ENCODE measurements at regions not wholly inside any gene's neighbourhood (a gene's known extent, or its start where the extent isn't known, plus 50 kb on each side); places are given as distances from the start of the nearest gene placed in this dataset.
A peak's percentile ranks its signal among the peaks of the same experiment; 100 is the strongest.

GRCh38 chr13:99911965-99912566, 59.5 kb downstream of the ZIC5 start:
- no peak for TF ChIP-seq POLR2AphosphoS5 (IDR thresholded peaks at IDR 0.05; ENCODE audit: borderline replicate concordance, low read depth, low read length)
- TF ChIP-seq EZH2 (IDR thresholded peaks at IDR 0.05), result no peak
- no peak for TF ChIP-seq FOXP2 (optimal IDR thresholded peaks at IDR 0.05; ENCODE audit: control extremely low read depth, extremely low read length, insufficient read depth)
- Histone ChIP-seq H3K4me3 (0 out of 2 replicates have a peak overlapping the region, but pooled peaks have one; percentile 6), H3K27ac (peak overlapping the region; percentile 69; the same call in 1 of the 2 replicates), H3K36me3 (ENCODE audit: insufficient read depth, low read length) (no peaks in the 10 kb centered on the region), H3K9ac (ENCODE audit: insufficient read length) (no peak overlapping the region), H3K9me3 (ENCODE audit: low read depth, low read length) (no peaks in the 10 kb centered on the region)
- no peak for DNase-seq (ENCODE audit: low read depth, low spot score)

- H3K4me3 ChIP-seq, result no peak overlapping the region
- H3K27ac ChIP-seq, result peak overlapping the region; percentile 69; the same call in 1 of the 2 replicates
- H3K9me3 ChIP-seq (ENCODE audit: low read depth, low read length), result no peaks in the 10 kb centered on the region
- H3K36me3 ChIP-seq (ENCODE audit: insufficient read depth, low read length), result no peaks in the 10 kb centered on the region
- DNase-seq (ENCODE audit: low read depth, low spot score), result no peak
- TF ChIP-seq EZH2 (IDR thresholded peaks at IDR 0.05), result no peak
- TF ChIP-seq FOXP2 (optimal IDR thresholded peaks at IDR 0.05; ENCODE audit: control extremely low read depth, extremely low read length, insufficient read depth), result no peak
- TF ChIP-seq POLR2AphosphoS5 (IDR thresholded peaks at IDR 0.05; ENCODE audit: borderline replicate concordance, low read depth, low read length), result no peak
- H3K9ac ChIP-seq (ENCODE audit: insufficient read length), result no peak overlapping the region
These were observed 60.2 kb downstream of the ZIC5 start for GRCh38 chr13:99911069-99911964.

DNA sequence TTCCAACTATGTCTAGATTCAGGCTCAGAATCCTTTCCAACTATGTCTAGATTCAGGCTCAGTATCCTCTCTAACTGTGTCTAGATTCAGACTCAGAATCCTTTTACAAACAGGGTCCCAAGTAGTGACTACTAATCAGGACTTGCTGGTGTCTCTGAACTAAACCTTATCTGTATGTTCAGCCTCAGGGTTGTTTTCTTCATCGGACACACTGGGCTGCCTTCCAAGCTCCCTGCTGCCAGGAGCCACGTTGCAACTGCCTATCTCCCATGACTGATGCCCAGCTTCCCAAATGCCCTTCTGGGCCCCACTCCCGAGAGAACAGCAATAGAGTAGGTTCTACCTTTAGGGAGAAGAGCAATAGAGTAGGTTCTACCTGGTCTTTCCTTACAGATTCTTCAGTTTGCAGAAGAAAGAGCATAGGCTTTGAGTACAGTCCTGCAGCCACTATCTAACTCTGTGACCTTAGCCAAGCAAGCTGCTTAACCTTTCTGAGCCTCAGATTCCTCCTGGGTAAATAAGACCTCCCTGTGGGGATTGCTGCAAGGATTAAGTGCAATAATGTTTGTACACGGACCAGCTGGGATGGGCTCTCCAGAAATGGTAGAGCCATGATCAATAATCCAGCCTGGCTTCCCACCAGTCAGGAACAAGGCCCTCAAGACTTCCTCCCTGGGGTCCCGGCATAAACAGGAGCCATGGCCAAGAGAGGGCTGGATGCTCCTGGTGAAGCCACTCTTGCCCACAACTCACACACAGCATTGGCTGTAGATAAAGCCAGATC, 61.5 kb downstream of the ZIC5 start:
- Histone ChIP-seq H3K27ac (no peak overlapping the region), H3K36me3 (ENCODE audit: insufficient read depth, low read length) (no peaks in the 10 kb centered on the region), H3K4me3 (no peak overlapping the region), H3K9me3 (ENCODE audit: low read depth, low read length) (no peaks in the 10 kb centered on the region), H3K9ac (ENCODE audit: insufficient read length) (no peak overlapping the region)
- no peak for DNase-seq (ENCODE audit: low read depth, low spot score)
- TF ChIP-seq EZH2 (IDR thresholded peaks at IDR 0.05) (no peak), FOXP2 (optimal IDR thresholded peaks at IDR 0.05; ENCODE audit: control extremely low read depth, extremely low read length, insufficient read depth) (no peak), POLR2AphosphoS5 (IDR thresholded peaks at IDR 0.05; ENCODE audit: borderline replicate concordance, low read depth, low read length) (no peak)

- Histone ChIP-seq H3K9ac (ENCODE audit: insufficient read length) (no peak overlapping the region), H3K9me3 (ENCODE audit: low read depth, low read length) (no peaks in the 10 kb centered on the region), H3K4me3 (no peak overlapping the region), H3K36me3 (ENCODE audit: insufficient read depth, low read length) (no peaks in the 10 kb centered on the region), H3K27ac (no peak overlapping the region; the same call in 1 of the 2 replicates)
- DNase-seq (ENCODE audit: low read depth, low spot score), result no peak
- no peak for TF ChIP-seq POLR2AphosphoS5 (IDR thresholded peaks at IDR 0.05; ENCODE audit: borderline replicate concordance, low read depth, low read length)
- no peak for TF ChIP-seq FOXP2 (optimal IDR thresholded peaks at IDR 0.05; ENCODE audit: control extremely low read depth, extremely low read length, insufficient read depth)
- no peak for TF ChIP-seq EZH2 (IDR thresholded peaks at IDR 0.05)
These were observed 62.3 kb downstream of the ZIC5 start for GRCh38 chr13:99909097-99909835.

- no peak for TF ChIP-seq FOXP2 (optimal IDR thresholded peaks at IDR 0.05; ENCODE audit: control extremely low read depth, extremely low read length, insufficient read depth)
- no peak for TF ChIP-seq POLR2AphosphoS5 (IDR thresholded peaks at IDR 0.05; ENCODE audit: borderline replicate concordance, low read depth, low read length)
- TF ChIP-seq EZH2 (IDR thresholded peaks at IDR 0.05), result no peak
- no peak overlapping the region for H3K4me3 ChIP-seq
- DNase-seq (ENCODE audit: low read depth, low spot score), result no peak
- peak overlapping the region; percentile 16; the same call in 1 of the 2 replicates for H3K27ac ChIP-seq
- H3K9ac ChIP-seq (ENCODE audit: insufficient read length), result no peak overlapping the region
- H3K9me3 ChIP-seq (ENCODE audit: low read depth, low read length), result no peaks in the 10 kb centered on the region
- no peaks in the 10 kb centered on the region for H3K36me3 ChIP-seq (ENCODE audit: insufficient read depth, low read length)
These were observed 63.3 kb downstream of the ZIC5 start for GRCh38 chr13:99908140-99908803.

DNA sequence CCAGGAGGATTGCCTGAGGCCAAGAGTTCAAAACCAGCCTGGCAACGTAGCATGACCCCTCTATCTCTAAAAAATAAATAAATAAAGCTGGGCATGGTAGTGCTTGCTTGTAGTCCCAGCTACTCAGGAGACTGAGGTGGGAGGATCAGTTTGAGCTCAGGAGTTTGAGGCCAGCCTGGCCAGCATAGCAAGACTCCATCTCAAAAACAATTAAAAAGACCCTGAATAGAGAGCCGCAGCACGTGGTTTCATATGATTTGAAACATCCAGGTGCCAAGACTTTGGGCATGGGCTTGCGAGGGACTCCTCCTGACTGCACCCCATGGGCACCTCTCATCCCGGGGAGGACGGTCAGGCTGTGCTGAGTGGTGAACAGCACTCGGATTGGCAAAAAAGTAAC, 63.9 kb downstream of the ZIC5 start:
- no peak overlapping the region for H3K9ac ChIP-seq (ENCODE audit: insufficient read length)
- H3K4me3 ChIP-seq, result no peak overlapping the region
- TF ChIP-seq FOXP2 (optimal IDR thresholded peaks at IDR 0.05; ENCODE audit: control extremely low read depth, extremely low read length, insufficient read depth), result no peak
- no peaks in the 10 kb centered on the region for H3K9me3 ChIP-seq (ENCODE audit: low read depth, low read length)
- DNase-seq (ENCODE audit: low read depth, low spot score), result no peak
- H3K27ac ChIP-seq, result no peak overlapping the region
- H3K36me3 ChIP-seq (ENCODE audit: insufficient read depth, low read length), result no peaks in the 10 kb centered on the region

DNA sequence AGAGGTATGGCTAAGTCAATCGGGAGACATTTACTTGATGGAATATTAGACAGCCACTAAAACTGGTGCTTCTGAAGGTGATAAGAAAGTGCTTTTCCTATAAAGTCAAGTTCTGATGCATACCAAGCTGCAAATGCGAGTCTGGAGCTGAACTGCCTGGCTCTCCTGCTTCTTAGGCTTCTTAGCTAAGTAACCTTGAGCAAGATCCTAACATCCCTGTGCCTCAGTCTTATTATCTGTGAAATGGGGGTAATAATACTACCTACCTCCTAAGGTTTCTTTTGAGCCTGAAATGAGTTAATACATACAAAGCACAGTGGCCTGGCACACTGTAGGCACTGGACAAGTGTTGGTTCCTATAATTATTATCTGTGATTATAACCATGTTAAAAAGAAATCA, 64.5 kb downstream of the ZIC5 start:
- no peak overlapping the region for H3K4me3 ChIP-seq
- TF ChIP-seq FOXP2 (optimal IDR thresholded peaks at IDR 0.05; ENCODE audit: control extremely low read depth, extremely low read length, insufficient read depth) (no peak), EZH2 (IDR thresholded peaks at IDR 0.05) (no peak), POLR2AphosphoS5 (IDR thresholded peaks at IDR 0.05; ENCODE audit: borderline replicate concordance, low read depth, low read length) (no peak)

More for the DNA sequence above, 64.5 kb downstream of the ZIC5 start:
- no peaks in the 10 kb centered on the region for H3K36me3 ChIP-seq (ENCODE audit: insufficient read depth, low read length)
- DNase-seq (ENCODE audit: low read depth, low spot score), result no peak
- no peak overlapping the region for H3K9ac ChIP-seq (ENCODE audit: insufficient read length)
- no peak overlapping the region for H3K27ac ChIP-seq
- no peaks in the 10 kb centered on the region for H3K9me3 ChIP-seq (ENCODE audit: low read depth, low read length)

All from SK-N-MC (cell line).